ENCODE measurements at regions not wholly inside any gene's neighbourhood (a gene's known extent, or its start where the extent isn't known, plus 50 kb on each side); places are given as distances from the start of the nearest gene placed in this dataset.

GRCh38 chr3:88947013-88947412, 160.4 kb upstream of the EPHA3 start:
- no peak for TF ChIP-seq CTCF (conservative IDR thresholded peaks at IDR 0.05; ENCODE audit: low read depth in 2 of 2)
- TF ChIP-seq EZH2 (IDR thresholded peaks at IDR 0.05; ENCODE audit: low read depth, unreplicated experiment) = no peak
- no peak for TF ChIP-seq POLR2AphosphoS5 (IDR thresholded peaks at IDR 0.05; ENCODE audit: low read depth)
- no peak for TF ChIP-seq REST (IDR thresholded peaks at IDR 0.05; ENCODE audit: unreplicated experiment)
- TF ChIP-seq EZH2phosphoT487 (IDR thresholded peaks at IDR 0.05; ENCODE audit: unreplicated experiment) = no peak
- TF ChIP-seq CREB1 (CRISPR knock-in tag; IDR thresholded peaks at IDR 0.05; ENCODE audit: low read depth) = no peak
- no peak for TF ChIP-seq NANOG (IDR thresholded peaks at IDR 0.05; ENCODE audit: borderline replicate concordance)
- no peak for TF ChIP-seq ETS1 (IDR thresholded peaks at IDR 0.05)
- TF ChIP-seq ZNF114 (CRISPR knock-in tag; IDR thresholded peaks at IDR 0.05) = no peak
- TF ChIP-seq JUNB (IDR thresholded peaks at IDR 0.05; ENCODE audit: unreplicated experiment) = no peak
- TF ChIP-seq ZNF331 (CRISPR knock-in tag; IDR thresholded peaks at IDR 0.05; ENCODE audit: low read depth) = no peak
- no peak for TF ChIP-seq STAT1 (IDR thresholded peaks at IDR 0.05; ENCODE audit: unreplicated experiment)

Measured in GM23338 (cell line).